AML-193 (cell line): ENCODE measurements at regions not wholly inside any gene's neighbourhood (a gene's known extent, or its start where the extent isn't known, plus 50 kb on each side); places are given as distances from the start of the nearest gene placed in this dataset.
"Not testable (repeated sequence)": the region's sequence is repeated elsewhere in the genome, so short reads cannot be mapped to it uniquely, and the experiment has no call there.

ENCODE experiments used
- DNase-seq, 2 experiments: peaks; one replicate each; lab custom pipeline; 2025; lab: John Stamatoyannopoulos, UW

DNA sequence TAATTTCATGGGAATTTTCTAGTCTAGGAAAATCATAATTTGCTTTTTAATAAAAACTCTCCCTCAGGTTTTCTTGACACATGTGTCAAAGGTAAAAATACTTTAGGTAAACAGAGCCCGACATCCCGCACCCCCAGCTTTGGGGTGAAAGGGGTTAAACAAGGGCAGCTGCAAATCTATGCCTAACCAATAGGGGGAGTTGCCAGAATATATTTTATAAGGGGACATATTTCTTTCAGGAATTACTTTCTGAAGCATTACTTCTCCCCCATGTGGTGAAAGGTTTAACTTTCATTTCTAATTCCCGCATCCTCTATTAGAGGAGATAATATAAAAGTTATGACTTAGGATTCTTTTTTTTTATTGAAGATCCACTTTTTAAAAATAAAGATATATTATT is 53.9 kb upstream of the HEPH start:
- peak; percentile 56 for DNase-seq

DNA sequence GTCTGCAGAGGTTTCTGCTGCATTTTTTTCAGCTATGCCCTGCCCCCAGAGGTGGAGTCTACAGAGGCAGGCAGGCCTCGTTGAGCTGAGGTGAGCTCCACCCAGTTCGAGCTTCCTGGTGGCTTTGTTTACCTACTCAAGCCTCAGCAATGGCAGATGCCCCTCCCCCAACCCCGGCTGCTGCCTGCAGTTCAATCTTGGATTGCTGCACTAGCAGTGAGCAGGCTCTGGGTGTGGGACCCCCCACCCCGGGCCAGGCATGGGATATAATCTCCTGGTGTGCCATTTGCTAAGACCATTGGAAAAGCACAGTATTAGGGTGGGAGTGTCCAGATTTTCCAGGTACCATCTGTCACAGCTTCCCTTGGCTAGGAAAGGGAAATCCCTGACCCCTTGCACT is 56.2 kb upstream of the HEPH start:
- DNase-seq: not testable (repeated sequence)

DNA sequence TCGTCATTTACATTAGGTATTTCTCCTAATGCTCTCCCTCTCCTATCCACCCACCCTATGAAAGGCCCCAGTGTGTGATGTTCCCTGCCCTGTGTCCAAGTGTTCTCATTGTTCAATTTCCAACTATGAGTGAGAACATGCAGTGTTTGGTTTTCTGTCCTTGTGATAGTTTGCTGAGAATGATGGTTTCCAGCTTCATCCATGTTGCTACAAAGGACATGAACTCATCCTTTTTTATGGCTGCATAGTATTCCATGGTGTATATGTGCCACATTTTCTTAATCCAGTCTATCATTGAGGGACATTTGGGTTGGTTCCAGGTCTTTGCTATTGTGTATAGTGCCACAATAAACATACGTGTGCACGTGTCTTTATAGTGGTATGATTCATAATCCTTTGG is 61.6 kb upstream of the HEPH start:
- DNase-seq: not testable (repeated sequence)

DNA sequence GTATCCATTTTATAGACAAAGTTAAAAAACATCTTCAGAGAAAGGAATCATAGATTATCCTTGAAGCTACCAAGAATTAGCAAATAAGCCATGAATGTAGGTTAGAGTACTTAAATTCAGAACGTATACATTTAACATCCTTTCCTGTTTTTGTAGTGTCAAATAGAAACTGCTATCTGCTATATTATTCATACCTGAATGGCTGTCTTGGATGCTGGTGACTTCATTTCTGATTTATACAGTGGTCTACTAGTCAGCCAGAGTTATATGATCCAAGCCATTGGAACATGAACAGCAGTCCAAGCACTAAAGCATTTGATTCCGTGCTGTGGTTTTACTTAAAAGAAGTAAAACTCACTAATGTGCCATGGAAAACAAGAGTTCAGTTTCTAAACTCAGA is 58.3 kb upstream of the VSIG4 start:
- DNase-seq: no peak

DNA sequence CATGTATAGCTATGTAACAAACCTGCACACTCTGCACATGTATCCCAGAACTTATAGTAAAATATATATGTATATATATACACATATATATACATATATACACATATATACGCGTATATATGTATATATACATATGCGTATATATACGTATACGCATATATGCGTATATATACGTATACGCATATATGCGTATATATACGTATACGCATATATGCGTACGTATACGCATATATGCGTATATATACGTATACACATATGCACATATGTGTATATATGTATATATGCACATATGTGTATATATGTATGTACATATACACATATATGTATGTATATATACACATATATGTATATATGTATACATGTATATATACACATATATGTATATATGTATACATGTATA is 57.1 kb upstream of the VSIG4 start:
- DNase-seq: not testable (repeated sequence)

DNA sequence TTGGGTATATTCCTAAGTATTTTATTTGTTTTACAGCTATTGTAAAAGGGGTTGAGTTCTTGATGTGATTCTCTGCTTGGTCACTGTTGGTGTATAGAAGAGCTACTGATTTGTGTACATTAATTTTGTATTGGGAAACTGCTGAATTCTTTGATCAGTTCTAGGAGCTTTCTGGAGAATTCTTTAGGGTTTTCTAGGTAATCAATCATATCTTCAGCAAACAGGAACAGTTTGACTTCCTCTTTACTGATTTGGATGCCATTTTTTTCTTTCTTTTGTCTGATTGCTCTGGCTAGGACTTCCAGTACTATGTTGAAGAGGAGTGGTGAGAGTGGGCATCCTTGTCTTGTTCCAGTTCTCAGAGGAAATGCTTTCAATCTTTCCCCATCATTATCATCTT is 50.1 kb upstream of the VSIG4 start:
- DNase-seq: not testable (repeated sequence)
